Frontal cortex (tissue), 3 donors: ENCODE measurements at regions not wholly inside any gene's neighbourhood (a gene's known extent, or its start where the extent isn't known, plus 50 kb on each side); places are given as distances from the start of the nearest gene placed in this dataset.
"Not testable (repeated sequence)": the region's sequence is repeated elsewhere in the genome, so short reads cannot be mapped to it uniquely, and the experiment has no call there.

Source experiments
- DNase-seq, 2 donors: peaks; one replicate each; pipeline ENCODE4 v3.0.0; 2012; ENCODE audit warnings: low spot score in 2 of 2
- FAIRE-seq: peaks from 2 replicates; lab custom pipeline; 2012; peaks lifted over from hg19 to GRCh38; lab: Jason Lieb, UNC
- donor health status: control.
- donor health status: control.
- donor health status: control.

GRCh38 chr9:64813072-64813471 lies 471.9 kb downstream of the FOXD4L5 start:
- FAIRE-seq, DNase-seq: not testable (repeated sequence)

GRCh38 chr9:64778667-64779066 lies 506.3 kb downstream of the FOXD4L5 start:
- not testable (repeated sequence) for FAIRE-seq, DNase-seq

GRCh38 chr9:64776269-64776668 lies 508.7 kb downstream of the FOXD4L5 start:
- FAIRE-seq, DNase-seq: not testable (repeated sequence)

- DNase-seq, FAIRE-seq: not testable (repeated sequence)
Measured at GRCh38 chr9:64774813-64775793, 509.9 kb downstream of the FOXD4L5 start.

- FAIRE-seq, DNase-seq: not testable (repeated sequence)
Measured at GRCh38 chr9:64774004-64774812, 510.8 kb downstream of the FOXD4L5 start.

- no peak for DNase-seq
- no peak for FAIRE-seq
Measured at GRCh38 chr9:64773491-64773931, 511.5 kb downstream of the FOXD4L5 start.

- FAIRE-seq, DNase-seq: not testable (repeated sequence)
Measured at GRCh38 chr9:64772751-64773331, 512.2 kb downstream of the FOXD4L5 start.

GRCh38 chr9:64772123-64772736 lies 512.8 kb downstream of the FOXD4L5 start:
- peak; percentile 84 for FAIRE-seq
- DNase-seq = not testable (repeated sequence)
